NCI-H146 (cell line): ENCODE measurements at regions not wholly inside any gene's neighbourhood (a gene's known extent, or its start where the extent isn't known, plus 50 kb on each side); places are given as distances from the start of the nearest gene placed in this dataset.
A peak's percentile ranks its signal among the peaks of the same experiment; 100 is the strongest.

Experiments used
- DNase-seq: peaks from one replicate; lab custom pipeline; 2025; lab: John Stamatoyannopoulos, UW

DNA sequence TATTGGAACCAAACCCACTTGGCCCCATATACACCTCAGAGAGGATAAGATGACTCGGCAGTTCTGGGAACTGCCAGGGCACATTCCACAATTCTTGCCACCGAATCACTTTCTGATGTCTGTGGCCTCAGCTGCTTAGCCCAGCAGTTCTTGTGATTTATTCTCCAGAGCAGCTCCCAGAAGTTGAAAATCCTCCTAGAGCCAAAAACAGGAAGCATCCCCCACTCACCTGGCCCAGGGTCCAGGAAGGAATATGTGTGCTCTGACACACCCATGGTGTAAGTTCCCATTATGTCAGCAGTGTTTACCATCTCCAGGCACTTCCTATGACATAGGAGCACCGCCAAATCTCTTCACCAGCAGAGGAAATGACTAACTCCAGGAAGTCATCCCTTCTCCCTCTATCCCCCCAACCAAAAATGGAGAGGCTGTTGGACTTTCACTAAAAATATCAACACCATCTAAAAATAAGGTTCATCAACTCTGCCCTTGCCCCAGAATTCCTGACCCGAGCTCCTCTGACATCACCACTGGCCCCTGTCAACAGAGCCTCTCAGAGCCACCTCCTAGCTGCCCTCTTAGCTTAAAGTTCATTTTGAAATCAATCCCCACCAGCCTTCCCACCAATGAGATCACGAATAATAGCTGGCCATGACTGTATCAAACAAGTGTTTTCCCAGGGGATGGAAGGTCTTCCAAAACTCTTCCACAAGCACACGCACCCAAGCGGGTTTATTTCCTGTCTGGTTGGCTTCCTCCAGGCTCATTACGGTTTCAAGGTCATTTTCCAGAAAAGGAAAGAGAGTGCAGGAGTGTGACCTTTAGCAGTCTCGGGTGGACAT is 223.1 kb upstream of the PARD3B start:
- no peak for DNase-seq

DNA sequence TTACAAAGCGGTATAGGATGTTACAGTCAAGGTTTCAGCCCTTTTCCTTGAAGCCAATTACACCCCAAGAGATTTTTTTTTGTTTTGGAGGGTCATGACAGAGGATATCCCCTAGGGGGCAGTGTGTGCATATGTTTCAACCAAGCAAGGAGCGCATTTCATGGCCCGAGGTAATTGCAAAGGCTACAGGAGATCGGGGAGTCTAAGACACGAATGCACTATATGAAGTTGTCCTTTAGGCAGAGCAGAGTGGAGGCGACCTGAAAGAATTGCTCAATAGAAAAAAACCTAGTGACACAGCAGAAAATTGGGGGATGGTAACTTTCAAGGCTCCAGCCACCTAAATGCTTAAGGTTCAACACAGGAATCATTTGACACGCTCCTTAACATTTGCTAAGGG is 219.8 kb upstream of the PARD3B start:
- DNase-seq = peak; percentile 66

DNA sequence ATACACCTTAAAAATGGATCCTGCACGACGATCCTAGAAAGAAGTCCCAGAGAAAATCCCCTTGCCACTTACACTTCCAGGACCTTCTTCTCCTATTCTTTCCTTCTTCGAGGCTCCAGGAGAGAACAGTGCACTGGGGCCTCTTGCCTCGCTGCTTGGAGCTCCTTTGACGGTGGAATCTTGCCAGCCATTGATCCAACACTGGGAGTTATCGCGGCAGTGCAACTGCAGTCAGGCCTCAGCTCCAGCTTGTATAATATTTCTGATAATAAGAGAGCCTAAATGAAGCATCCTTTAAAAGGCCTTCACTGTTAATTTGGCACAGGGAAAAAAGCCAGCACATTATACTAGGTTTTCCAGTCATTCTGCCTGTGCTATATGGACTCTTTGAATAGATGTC is 216.9 kb upstream of the PARD3B start:
- no peak for DNase-seq

DNA sequence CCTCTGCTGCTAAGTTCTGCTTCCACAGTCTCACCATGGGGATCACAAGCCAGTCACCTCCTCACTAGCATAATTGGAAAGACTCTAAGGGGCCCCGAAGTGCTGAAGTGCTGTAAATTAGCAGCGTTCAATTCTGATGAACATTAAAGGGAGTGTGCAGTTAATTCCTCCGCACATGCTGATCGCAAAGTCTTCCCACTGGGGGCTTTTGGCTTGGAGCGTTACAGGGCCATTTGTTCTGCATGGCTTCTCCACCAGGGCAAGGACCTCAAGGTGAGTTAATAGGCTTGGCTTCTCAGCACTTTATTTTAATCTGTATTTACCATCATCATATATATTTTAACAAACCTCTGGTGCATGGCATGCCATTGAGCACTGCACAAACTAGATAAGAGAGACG is 216.3 kb upstream of the PARD3B start:
- DNase-seq = no peak

DNA sequence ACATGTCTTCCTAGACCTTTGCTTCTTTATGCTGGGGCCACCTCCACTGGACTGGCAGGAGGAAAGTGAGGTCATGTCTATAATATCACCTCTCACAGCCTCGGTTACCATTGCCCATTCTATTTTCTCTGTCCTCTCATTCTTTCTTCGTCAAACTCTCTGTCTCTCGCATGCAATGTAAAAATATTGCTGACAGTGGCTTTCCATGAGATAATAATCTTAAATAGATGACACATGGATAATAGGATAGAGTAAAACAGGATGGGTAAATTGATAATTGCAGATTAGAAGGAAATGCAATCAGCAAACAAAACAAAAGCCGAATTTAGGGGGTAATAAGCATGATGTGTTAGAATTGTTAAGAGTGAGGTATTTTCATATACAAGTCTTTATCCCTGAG is 215.7 kb upstream of the PARD3B start:
- DNase-seq = no peak

DNA sequence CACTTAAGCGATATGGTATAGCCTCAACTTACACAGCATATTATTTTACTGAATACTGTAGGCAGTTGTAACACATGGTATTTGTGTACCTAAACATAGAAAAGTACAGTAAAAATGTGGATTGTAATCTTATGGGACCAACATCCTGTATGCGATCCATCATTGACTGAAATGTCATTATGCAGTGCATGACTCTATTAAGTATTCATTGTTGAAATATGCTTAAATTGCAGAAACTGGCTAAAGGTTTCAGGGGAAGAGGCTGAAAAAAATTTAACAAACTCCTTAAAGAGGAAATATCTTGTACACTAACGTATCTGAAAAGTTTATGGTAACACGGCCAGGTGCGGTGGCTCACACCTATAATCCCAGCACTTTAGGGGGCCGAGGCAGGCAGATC is 214.1 kb upstream of the PARD3B start:
- no peak for DNase-seq

DNA sequence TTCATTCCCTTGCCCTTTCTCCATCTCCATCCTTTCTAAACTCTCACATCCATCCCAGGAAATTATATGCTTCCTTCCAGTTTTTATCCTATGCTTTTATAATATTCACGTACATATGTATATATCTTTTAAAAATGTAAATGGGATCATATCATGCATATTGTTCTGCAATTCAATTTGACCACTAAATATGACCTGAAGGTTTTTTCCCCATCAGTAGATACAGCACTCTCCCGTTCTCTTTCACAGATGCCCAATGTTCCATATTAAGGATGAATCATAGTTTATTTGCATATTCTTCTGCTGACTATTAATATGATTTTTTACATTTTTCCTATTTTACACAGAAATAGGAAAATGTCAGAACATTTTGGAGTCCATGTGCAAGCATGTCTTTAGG is 213.3 kb upstream of the PARD3B start:
- DNase-seq = no peak

DNA sequence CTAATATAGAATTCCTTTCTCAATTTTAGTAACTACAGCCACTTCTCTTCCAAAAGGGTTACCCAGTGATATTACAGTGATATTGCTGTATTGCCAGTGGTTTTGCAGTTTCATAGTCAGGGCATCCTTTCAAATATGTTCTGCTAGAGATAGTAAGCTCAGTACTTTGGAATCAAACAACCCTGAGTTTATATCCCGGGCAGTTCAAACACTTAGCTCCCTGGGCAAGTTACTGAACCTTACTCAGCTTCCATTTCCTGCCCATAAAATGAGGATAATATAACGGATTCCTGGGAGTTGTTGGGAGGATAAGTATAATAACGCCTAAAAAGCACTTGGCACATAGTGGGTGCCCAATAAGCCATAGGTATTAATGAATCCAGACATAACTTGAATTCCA is 212.6 kb upstream of the PARD3B start:
- DNase-seq = no peak

DNA sequence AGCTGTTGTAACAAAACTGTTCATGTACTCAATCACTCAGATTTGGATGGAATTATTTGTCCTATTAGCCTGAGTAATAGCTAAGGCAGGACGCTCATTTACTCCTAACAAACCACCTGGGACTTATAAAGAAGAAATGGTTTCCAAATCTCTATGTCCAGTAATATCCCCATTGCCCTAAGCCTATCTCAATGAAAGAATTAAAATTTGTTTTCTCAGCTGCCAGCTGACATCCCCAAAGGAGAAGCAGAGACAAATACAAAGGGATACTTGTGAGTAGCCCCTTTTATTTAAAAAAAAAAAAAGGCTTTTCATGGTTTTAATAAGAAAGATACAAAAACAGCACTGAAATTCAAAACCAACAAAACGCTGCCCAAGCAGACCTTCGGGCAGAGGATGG is 211.4 kb upstream of the PARD3B start:
- DNase-seq = no peak

DNA sequence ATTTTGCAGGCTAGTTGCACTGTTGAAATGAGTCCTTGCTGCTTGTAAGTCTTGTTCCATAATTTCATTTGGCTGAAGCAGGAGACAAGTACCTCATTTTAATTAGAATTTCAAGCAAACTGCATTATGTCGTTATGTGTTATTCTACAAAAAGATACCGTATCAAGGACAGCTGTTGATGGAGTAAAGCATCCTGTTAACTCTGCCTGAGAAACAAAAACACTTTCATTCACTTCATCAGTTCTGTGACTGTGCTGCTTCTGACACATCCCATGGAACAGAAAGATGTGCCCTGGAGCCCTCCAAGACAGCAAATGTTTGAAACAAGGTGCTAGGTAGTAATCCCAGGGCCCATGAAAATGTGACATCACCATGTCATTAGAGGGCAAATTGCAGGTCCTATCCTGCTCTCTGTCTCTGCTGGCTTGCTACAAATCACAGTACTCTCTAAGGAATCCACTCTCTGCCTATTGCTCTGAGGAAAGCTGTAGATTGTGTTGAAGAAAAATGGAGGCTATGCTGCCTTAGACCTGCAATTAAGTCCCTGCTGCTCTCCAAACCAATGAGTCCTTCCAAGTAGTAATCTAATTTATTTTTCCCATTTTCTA is 209.7 kb upstream of the PARD3B start:
- no peak for DNase-seq

DNA sequence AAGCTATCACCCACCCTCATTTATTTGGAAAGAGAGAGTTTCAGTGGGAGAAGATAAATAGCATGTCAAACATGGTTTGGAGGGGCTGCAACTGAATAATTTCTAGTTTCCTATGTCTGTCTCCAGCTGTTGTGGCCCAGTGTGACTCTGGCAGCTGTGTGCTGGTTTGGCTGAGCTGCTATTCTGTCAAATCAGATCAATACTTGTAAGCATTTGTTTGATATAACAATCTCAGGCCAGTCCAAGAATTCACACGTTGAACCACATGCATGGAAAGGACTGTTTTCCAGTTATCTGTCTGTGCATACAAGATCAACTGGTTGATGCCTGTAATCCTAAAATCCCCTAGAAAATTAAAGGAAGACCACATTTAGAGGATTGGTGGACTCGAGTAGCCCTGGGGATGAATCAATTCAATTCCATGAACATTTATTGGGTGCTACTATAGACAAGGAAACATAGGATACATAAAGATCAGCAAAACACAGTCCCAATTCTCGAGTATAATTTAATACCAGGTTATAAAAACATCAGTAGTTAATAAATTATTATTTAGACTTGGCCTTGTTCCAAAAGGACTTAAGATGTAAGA is 209.0 kb upstream of the PARD3B start:
- DNase-seq = peak; percentile 3

DNA sequence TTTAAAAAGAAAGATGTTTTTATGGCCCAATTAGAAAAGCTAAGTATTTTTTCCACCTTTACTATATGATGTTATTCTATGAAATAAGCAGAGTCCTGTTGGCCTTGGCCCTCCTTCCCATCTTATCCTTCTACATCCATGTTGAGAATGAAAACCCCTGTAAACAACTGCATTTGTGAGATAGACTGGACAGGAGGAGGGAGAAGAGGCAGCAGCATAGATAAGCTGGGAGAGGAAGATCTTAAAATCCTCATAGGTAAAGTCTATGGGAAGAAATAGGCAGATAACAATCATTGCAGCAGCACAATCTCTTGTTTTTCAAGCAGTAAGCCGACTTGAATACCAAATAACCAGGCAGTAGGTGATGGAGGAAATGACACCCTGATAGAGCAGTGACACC is 207.6 kb upstream of the PARD3B start:
- DNase-seq = no peak

DNA sequence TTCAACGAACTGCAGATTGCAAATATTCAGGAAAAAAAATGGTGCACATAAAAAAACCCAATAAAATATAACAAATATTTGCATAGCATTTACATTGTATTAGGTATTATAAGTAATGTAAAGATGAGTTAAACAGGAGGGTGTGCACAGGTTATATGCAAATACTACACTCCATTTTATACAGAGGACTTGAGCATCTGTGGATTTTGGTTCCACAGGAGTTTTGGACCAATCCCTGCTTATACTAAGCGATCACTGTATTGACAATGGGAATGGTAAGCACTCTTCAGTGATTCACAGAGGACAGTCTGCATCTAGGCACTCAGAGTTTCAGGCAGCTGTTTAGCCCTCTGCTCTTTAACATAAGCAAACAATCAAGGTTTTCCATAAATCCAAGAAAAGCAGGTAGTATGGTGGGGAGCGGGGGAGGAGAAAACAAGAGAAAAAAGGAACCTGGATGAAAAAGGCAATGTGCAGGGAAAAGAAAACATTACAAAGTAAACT is 206.0 kb upstream of the PARD3B start:
- DNase-seq = no peak

DNA sequence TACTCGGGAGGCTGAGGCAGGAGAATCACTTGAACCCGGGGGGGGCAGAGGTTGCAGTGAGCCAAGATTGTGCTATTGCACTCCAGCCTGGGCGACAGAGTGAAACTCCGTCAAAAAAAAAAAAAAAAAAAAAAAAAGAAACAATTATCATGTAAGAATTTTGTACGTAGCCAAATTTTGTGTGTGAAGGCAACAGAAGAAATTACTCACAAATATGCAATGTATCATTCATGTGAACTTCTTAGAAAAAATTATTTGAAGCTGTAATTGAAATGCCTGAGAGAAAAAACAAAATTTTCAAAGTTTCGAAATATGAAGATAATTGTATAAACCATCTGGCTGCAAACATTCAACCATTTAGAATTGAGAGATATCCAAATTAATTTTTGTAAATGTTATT is 204.8 kb upstream of the PARD3B start:
- DNase-seq = no peak

DNA sequence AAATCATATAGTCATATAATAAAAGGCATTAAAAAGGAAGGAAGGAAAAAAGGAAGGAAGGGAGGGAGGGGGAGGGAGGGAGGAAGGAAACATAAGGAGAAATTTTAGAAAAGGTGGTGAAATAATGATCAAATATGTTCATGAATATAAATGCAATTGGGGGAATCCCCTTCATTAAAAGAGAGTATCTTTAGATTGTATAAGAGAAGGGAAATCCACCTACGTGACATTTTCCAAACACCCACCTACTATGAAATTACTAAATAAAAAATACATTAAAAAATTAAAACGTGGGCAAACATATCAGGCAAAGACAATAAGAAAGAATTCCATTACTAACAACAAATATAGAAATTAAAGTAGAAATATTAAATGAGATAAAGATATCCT is 203.4 kb upstream of the PARD3B start:
- no peak for DNase-seq

DNA sequence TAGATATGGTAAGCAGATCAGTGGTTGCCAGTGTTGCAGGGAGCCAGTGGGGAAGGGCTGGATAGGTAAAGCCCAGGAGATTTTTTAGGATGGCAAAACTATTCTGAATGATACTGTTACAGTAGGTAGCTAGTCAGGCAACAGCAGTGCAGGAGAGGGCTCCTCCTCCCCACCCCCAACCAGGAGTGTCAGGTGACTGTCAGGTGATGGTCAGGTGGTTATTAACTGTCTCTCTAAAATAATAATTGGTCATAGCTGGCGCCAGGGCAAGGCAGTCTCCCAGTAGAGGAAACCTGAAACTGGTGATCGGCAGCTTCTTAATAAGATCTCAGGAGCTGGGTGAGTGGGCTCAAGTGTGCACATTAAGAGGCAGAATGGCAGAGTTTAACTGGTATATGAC is 201.6 kb upstream of the PARD3B start:
- no peak for DNase-seq

DNA sequence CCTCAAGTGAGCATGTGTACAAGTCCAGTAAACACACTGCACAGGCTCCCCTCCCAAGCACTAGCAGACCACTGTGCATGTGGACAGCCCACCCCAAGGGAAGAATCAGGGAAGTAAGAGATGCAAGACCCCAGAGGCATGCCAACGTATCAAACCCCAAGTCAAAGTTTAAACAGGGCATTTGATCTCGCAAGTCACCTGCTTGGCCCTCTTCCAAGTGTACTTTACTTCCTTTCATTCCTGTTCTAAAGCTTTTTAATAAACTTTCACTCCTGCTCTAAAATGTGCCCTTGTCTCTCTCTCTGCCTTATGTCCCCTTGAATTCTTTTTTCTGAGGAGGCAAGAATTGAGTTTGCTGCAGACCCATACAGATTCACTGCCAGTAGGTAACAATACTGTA is 201.2 kb upstream of the PARD3B start:
- no peak for DNase-seq

DNA sequence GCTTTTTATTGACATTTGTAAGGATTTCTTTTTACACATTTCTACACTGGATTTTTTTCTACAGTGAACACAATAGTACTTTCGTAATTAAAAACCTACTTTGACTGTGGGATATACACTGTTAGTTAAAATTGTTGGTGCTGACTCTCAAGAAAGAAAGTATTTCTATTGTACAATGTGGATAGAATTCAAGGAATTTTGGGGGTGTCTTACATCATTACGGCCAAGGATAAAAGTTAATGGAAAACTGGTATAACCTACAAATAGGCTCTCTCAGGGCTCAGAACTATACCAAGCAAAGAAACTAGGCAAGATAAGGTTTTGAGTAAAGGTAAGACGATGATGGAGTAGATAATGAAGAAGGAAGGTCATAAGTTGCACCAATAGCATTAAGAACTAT is 198.4 kb upstream of the PARD3B start:
- DNase-seq = no peak

DNA sequence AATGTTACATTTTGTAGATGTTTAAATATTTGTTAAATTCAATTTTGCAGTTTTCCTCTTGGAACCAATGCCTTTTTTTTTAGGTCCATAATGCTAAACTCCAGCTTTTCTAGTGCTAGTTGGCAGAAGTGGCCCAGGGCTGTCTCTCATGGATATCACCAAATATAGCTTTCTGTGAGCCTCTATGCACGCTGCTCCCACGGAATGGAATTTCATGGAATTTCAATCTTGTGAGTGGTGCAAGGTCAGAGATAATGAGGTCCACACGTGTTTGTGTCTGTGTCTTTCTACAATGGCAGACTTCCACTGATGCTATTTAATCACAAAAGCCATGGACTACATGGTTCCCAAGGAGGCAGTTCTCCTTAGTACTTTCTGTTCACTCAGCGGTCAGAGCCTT is 191.5 kb upstream of the PARD3B start:
- no peak for DNase-seq

DNA sequence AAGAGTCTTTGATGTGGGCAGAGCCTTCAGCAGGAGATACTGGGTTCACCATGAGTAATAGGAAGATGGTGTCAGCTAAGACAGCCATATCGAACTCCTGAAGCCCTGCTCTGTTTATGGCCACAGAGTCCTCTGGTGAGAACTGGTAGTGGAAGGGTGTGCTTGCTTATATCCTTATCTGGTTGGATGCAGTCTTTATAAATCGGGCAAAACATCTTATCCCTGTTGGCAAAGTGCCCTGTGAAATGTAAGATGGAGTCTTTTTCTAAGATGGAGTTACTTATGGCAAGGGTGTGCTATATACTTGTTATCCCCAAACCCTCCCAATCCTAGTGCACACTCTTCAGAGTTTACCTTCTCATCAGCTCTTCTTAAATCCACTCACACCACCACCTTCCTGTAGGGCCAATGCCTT is 190.8 kb upstream of the PARD3B start:
- DNase-seq = no peak

DNA sequence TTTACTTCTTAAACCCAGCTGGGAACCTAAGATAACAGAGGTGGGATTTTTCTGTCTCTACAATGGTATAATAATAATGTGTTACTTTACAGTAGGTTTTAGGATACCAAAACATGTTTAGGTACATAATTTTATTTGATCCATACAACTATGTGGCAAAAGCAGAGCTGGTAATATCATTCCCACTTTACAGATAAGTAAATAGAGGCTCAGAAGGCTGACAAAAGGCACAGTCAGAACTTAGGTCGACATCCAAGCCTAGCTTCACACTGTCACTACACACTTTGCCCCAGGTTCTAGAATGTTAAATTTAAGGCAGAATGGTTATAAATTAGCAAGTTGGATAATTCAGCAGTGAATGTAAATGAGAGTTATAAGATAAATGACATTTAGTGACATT is 189.6 kb upstream of the PARD3B start:
- DNase-seq = no peak

DNA sequence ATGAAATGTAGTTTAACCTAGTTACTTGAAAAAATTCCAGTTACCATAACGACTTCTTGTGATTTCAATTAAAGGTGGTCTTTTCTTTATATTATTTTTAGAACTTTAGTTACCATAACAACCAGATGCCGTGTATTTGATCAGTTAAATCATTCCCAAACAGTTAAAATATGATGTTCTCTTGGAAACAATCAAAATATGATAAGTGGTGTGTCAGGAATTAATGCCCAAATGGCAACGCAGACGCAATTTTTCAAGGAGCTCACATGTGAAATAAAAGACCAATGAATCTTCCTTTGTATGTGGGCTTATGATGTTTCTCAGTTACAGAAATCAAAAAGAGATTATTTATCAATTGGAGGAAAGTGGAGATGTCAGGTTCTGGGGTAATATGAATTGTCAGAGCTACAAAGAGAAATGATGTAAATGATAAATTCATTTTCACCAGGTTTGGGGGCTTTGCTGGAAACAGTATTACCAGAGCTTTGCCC is 189.1 kb upstream of the PARD3B start:
- no peak for DNase-seq

DNA sequence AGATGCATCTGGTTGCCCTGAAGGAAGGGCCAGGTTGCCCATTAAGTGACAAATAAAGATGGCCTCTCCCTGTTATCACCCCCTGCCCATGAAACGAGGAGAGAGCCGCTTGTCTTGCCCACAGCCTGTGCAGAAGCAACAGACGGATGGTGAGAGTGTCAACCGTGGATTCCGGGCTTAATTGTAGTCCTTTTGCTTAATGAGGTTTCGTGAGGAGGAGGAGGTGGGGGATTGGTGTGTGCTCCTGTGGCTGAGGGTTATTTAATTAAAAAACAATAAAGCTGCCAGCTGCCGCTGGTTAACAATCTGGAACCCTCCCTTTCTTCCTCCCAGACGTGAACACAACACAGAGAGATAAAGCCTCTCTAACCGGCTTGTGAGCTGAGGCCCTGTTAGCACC is 188.0 kb upstream of the PARD3B start:
- peak; percentile 46 for DNase-seq
